Stomach (tissue), 8 donors: ENCODE measurements at regions not wholly inside any gene's neighbourhood (a gene's known extent, or its start where the extent isn't known, plus 50 kb on each side); places are given as distances from the start of the nearest gene placed in this dataset.

ENCODE experiments used
- DNase-seq, 2 donors: peaks; one replicate each; pipeline versions ENCODE4 v3.0.0 to v3.0.0-alpha.2; 2013 to 2019
- H3K27ac ChIP-seq, 5 donors: fragments of 200-600 bp in 4 of 5; sonication (generic) in 4 of 5; one replicate each; pipeline ENCODE4 v1.5.1; 2013 to 2019; ENCODE audit warnings: mild to moderate bottlenecking in 1 of 5, moderate library complexity in 1 of 5
- H3K27me3 ChIP-seq, 3 donors: fragments of 200-600 bp; sonication (generic); one replicate each; pipeline ENCODE4 v1.5.1; 2017 to 2019; ENCODE audit warnings: mixed run types in 1 of 3
- H3K36me3 ChIP-seq, 4 donors: fragments of 200-600 bp; sonication (generic); 1 replicate in 3 of 4; 2 replicates in 1 of 4; pipeline ENCODE4 v1.5.1; 2016 to 2019
- H3K4me1 ChIP-seq, 4 donors: fragments of 200-600 bp; sonication (generic); one replicate each; pipeline ENCODE4 v1.5.1; 2016 to 2019
- H3K4me3 ChIP-seq, 4 donors: fragments of 200-600 bp; sonication (generic) in 3 of 4; one replicate each; pipeline ENCODE4 v1.5.1; 2016 to 2019; ENCODE audit warnings: mild to moderate bottlenecking in 1 of 4
- H3K9me3 ChIP-seq, 4 donors: fragments of 200-600 bp; sonication (generic); one replicate each; pipeline ENCODE4 v1.5.1; 2016 to 2019
- EP300 ChIP-seq: sonication (generic); formaldehyde crosslinking; IDR thresholded peaks from one replicate; pipeline ENCODE4 v1.6.1; 2017; ENCODE audit warnings: antibody characterized with exemption
- POLR2A ChIP-seq, 4 donors: fragments of 450-650 bp; IDR thresholded peaks; one replicate each; pipeline ENCODE4 v1.6.1; 2016; ENCODE audit warnings: antibody characterized with exemption in 4 of 4, control low read depth in 2 of 4, mild to moderate bottlenecking in 1 of 4, moderate library complexity in 1 of 4
- POLR2AphosphoS5 ChIP-seq, 3 donors: sonication (generic); formaldehyde crosslinking; IDR thresholded peaks; one replicate each; pipeline ENCODE4 v1.6.1; 2016; ENCODE audit warnings: antibody characterized with exemption in 3 of 3
- WGBS, 5 donors: extraction: QIAGEN DNeasy Blood & Tissue Kit in 3 of 5; methylation state at CpG; one replicate each; pipeline versions ENCODE4 v1.1.5 to v1.1.7; 2013 to 2018; 5-methylcytosine and 5-hydroxymethylcytosine counted together
- intact Hi-C: fragments of 100-400 bp; cut with DNase I; formaldehyde crosslinking; loops from one replicate; pipeline ENCODE4 v1.15.1; 2023; ENCODE audit warnings: low total_unique reads
- TF ChIP-seq, protein P1 (sequence below), 7 experiments: fragments of 450-650 bp in 4 of 7; fragments of 200-600 bp in 3 of 7; sonication (generic) in 3 of 7; IDR thresholded peaks; one replicate each; pipeline ENCODE4 v1.5.1; 2016 to 2019; ENCODE audit warnings: antibody characterized with exemption in 7 of 7, control low read depth in 2 of 7, mild to moderate bottlenecking in 1 of 7
- donor health status: healthy with polysubstance abuse.
- donor health status: Bipolar disorder and iron deficiency.
- donor health status: healthy.

DNA sequence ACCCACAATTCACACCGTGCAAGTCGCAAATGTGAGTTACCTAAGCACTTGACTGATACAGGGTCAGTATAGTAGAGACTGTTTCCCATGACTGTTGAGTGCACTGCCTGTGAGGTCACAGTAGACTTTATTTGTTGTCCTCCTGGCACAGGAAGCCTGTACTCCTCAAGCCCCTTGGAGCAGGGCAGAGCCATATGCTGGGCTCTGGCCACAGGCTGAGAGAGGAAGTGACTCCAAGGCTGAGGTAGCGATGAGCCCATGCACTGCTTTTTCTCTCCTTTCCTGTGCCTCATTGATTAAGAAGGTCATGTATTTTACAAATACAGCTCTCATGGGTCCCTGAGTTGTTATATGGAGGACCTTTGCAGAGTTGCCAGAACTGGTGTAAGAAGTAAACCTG lies 287.7 kb downstream of the SRBD1 start:
- no peak overlapping the region for H3K4me3 ChIP-seq
- H3K27me3 ChIP-seq: no peaks in the 10 kb centered on the region
- 92 to 100% (median 96%) methylated on average over 3 of the region's 3 CpGs for WGBS, 5 donors
- no peak for DNase-seq
- H3K36me3 ChIP-seq: no peaks in the 10 kb centered on the region
- H3K9me3 ChIP-seq: peaks cover 0 to 10% (median 5%) of the 10 kb centered on the region in 4 donors
- intact Hi-C loops: no loop called here
- H3K4me1 ChIP-seq: no peaks in the 10 kb centered on the region
- TF ChIP-seq POLR2A (IDR thresholded peaks at IDR 0.05) (no peak), POLR2AphosphoS5 (IDR thresholded peaks at IDR 0.05) (no peak), EP300 (no peak)
- TF ChIP-seq, protein P1, sequence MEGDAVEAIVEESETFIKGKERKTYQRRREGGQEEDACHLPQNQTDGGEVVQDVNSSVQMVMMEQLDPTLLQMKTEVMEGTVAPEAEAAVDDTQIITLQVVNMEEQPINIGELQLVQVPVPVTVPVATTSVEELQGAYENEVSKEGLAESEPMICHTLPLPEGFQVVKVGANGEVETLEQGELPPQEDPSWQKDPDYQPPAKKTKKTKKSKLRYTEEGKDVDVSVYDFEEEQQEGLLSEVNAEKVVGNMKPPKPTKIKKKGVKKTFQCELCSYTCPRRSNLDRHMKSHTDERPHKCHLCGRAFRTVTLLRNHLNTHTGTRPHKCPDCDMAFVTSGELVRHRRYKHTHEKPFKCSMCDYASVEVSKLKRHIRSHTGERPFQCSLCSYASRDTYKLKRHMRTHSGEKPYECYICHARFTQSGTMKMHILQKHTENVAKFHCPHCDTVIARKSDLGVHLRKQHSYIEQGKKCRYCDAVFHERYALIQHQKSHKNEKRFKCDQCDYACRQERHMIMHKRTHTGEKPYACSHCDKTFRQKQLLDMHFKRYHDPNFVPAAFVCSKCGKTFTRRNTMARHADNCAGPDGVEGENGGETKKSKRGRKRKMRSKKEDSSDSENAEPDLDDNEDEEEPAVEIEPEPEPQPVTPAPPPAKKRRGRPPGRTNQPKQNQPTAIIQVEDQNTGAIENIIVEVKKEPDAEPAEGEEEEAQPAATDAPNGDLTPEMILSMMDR (IDR thresholded peaks at IDR 0.05): no peak
- no peak overlapping the region for H3K27ac ChIP-seq

DNA sequence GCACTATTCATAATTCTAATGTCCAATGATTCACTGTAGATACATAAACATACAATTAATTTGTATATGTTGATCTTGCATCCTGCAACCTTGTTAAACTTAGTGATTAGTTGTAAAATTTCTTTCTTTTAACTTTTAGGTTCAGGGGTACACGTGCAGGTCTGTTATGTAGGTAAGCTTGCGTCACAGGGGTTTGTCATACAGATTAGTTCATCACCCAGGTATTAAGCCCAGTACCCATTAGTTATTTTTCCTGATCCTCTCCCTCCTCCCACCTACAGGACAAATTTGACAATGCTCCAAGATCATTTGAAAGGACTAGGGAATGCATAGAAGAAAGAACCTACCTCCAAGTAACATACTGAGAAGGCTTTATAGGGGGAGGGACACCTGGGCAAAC lies 290.1 kb downstream of the SRBD1 start:
- DNase-seq: no peak
- Histone ChIP-seq H3K4me3 (no peak overlapping the region), H3K4me1 (no peaks in the 10 kb centered on the region), H3K9me3 (peaks cover 0 to 10% (median 5%) of the 10 kb centered on the region in 4 donors), H3K36me3 (no peaks in the 10 kb centered on the region), H3K27me3 (no peaks in the 10 kb centered on the region), H3K27ac (no peak overlapping the region)
- intact Hi-C loops: no loop called here
- TF ChIP-seq, protein P1 (IDR thresholded peaks at IDR 0.05): no peak
- TF ChIP-seq EP300 (no peak), POLR2AphosphoS5 (IDR thresholded peaks at IDR 0.05) (no peak), POLR2A (IDR thresholded peaks at IDR 0.05) (no peak)
- 87 to 93% (median 90%) methylated on average over 2 of the region's 2 CpGs for WGBS, 5 donors

DNA sequence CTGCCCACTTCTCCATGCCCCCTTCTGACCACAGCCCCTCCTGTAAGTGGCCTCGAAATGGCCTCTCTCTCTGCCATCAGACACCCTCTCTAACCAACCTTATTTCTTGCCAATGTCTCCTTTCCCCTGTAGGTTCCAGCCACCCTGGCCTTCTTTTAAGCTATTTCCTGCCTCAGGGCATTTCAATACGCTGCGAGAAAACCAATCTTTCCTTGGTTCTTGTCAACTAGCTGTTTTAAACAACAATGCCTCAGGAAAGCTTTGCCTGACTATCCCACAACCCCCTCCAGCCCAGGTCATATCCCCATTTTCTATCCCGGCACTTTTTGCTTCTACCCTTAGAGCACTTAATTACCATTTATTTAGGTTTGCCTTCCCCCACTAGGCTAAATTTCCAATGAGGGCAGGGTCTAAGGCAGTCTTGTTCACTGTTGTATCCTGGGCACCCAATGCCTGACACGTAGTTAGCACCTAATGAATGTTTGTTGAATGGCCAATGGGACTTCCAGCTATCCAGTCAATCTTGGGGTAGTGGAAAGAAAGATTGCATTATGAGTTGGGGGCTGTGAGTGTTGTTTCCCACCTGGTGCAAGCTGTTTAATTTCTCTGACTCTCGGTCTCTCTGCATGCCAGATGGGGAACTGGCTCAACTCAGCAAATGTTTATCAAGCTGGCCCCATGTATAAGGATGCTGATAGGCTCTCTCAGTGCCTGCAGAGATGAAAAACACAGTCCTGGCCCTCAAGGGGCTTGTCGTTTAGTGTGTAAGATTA lies 291.2 kb downstream of the SRBD1 start:
- H3K27me3 ChIP-seq: no peaks in the 10 kb centered on the region
- no peak for DNase-seq
- H3K36me3 ChIP-seq: no peaks in the 10 kb centered on the region
- H3K27ac ChIP-seq: no peak overlapping the region
- H3K4me3 ChIP-seq: no peak overlapping the region
- WGBS, 5 donors: 82 to 89% (median 83%) methylated on average over 7 of the region's 7 CpGs
- H3K9me3 ChIP-seq: peaks cover 0 to 10% (median 5%) of the 10 kb centered on the region in 4 donors
- no peaks in the 10 kb centered on the region for H3K4me1 ChIP-seq
- intact Hi-C loops: no loop called here
- TF ChIP-seq, protein P1 (IDR thresholded peaks at IDR 0.05): no peak
- no peak for TF ChIP-seq POLR2A (IDR thresholded peaks at IDR 0.05)
- TF ChIP-seq EP300: no peak
- TF ChIP-seq POLR2AphosphoS5 (IDR thresholded peaks at IDR 0.05): no peak

DNA sequence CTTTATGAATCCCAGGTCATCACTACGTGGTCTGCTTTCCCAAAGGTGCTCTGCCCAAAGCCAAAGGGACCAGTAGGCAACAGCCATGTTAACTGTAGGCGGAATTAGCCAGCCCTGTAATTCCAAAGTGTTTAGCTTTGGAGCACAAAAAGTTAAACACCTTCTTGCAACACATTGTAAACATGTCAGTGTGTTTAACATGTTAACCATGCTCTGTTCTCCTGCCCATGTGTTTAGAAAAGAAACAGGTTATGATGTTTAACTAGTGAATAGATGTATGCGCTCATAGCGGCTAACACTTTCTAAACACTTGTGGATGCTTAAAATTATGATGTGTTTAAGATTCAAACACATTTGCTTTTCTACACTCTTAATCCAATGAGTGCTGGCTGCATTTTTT lies 292.4 kb downstream of the SRBD1 start:
- WGBS, 5 donors: 60 to 91% (median 83%) methylated on average over 4 of the region's 4 CpGs
- intact Hi-C loops: no loop called here
- no peak for TF ChIP-seq EP300
- TF ChIP-seq, protein P1 (IDR thresholded peaks at IDR 0.05): no peak
- no peak for TF ChIP-seq POLR2A (IDR thresholded peaks at IDR 0.05)
- no peak for TF ChIP-seq POLR2AphosphoS5 (IDR thresholded peaks at IDR 0.05)
- H3K9me3 ChIP-seq: peaks cover 0 to 5% (median 2%) of the 10 kb centered on the region in 4 donors
- no peaks in the 10 kb centered on the region for H3K27me3 ChIP-seq
- no peak for DNase-seq
- no peak overlapping the region for H3K27ac ChIP-seq
- no peak overlapping the region for H3K4me3 ChIP-seq
- H3K4me1 ChIP-seq: no peaks in the 10 kb centered on the region
- H3K36me3 ChIP-seq: no peaks in the 10 kb centered on the region
